ENCODE measurements at regions not wholly inside any gene's neighbourhood (a gene's known extent, or its start where the extent isn't known, plus 50 kb on each side); places are given as distances from the start of the nearest gene placed in this dataset.

- Histone ChIP-seq H3K4me3 (ENCODE audit: insufficient read length, low read depth) (no peak overlapping the region), H3K9ac (ENCODE audit: insufficient read length, low read depth) (no peak overlapping the region), H3K9me3 (ENCODE audit: insufficient read depth, low read length) (no peaks in the 10 kb centered on the region), H3K36me3 (ENCODE audit: insufficient read depth, insufficient read length, low read length) (no peaks in the 10 kb centered on the region), H3K4me1 (ENCODE audit: insufficient read depth, insufficient read length) (no peaks in the 10 kb centered on the region), H3K27me3 (ENCODE audit: insufficient read depth, insufficient read length) (no peaks in the 10 kb centered on the region)
- DNase-seq (ENCODE audit: low read depth, low spot score) = no peak
- TF ChIP-seq SUZ12 (IDR thresholded peaks at IDR 0.05; ENCODE audit: extremely low read depth, insufficient read depth, insufficient read length) (no peak), ZNF274 (IDR thresholded peaks at IDR 0.05; ENCODE audit: low read depth, low read length) (no peak), YY1 (IDR thresholded peaks at IDR 0.05; ENCODE audit: insufficient read depth, insufficient read length) (no peak)
These were observed 434.7 kb upstream of the GRM3 start for GRCh38 chr7:86209036-86209435.

- H3K4me3 ChIP-seq (ENCODE audit: insufficient read length, low read depth) = no peak overlapping the region
- TF ChIP-seq SUZ12 (IDR thresholded peaks at IDR 0.05; ENCODE audit: extremely low read depth, insufficient read depth, insufficient read length) (no peak), ZNF274 (IDR thresholded peaks at IDR 0.05; ENCODE audit: low read depth, low read length) (no peak), YY1 (IDR thresholded peaks at IDR 0.05; ENCODE audit: insufficient read depth, insufficient read length) (no peak)
- no peak for DNase-seq (ENCODE audit: low read depth, low spot score)
- no peak overlapping the region for H3K9ac ChIP-seq (ENCODE audit: insufficient read length, low read depth)
- no peaks in the 10 kb centered on the region for H3K4me1 ChIP-seq (ENCODE audit: insufficient read depth, insufficient read length)
- H3K27me3 ChIP-seq (ENCODE audit: insufficient read depth, insufficient read length) = no peaks in the 10 kb centered on the region
- peaks cover 4% of the 10 kb centered on the region; the same call in 1 of the 2 replicates for H3K9me3 ChIP-seq (ENCODE audit: insufficient read depth, low read length)
- H3K36me3 ChIP-seq (ENCODE audit: insufficient read depth, insufficient read length, low read length) = no peaks in the 10 kb centered on the region
These were observed 436.0 kb upstream of the GRM3 start for GRCh38 chr7:86207740-86208139.

DNA sequence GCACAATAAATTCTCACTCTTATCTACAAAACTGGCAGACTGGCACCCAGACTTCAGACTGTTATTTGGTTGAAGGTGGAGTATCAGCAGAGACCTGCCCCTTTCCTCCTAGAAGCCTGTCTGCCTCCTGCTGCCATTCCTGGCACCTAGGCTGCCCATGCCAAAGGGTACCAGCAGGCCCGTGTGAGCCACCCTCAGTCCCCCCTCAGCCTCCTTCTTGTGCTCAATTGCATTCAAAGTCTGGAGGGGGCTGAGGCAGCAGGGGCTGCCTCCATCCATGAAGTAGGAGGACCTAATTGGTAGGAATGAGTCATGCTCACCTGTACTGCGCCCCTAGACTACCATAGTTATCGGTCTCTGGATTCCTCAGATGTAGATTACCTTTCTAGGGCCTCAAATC, 440.9 kb upstream of the GRM3 start:
- peaks cover 15% of the 10 kb centered on the region; the same call in 1 of the 2 replicates for H3K9me3 ChIP-seq (ENCODE audit: insufficient read depth, low read length)
- no peaks in the 10 kb centered on the region for H3K4me1 ChIP-seq (ENCODE audit: insufficient read depth, insufficient read length)
- no peak overlapping the region for H3K4me3 ChIP-seq (ENCODE audit: insufficient read length, low read depth)
- no peaks in the 10 kb centered on the region for H3K27me3 ChIP-seq (ENCODE audit: insufficient read depth, insufficient read length)
- no peak for DNase-seq (ENCODE audit: low read depth, low spot score)
- no peaks in the 10 kb centered on the region for H3K36me3 ChIP-seq (ENCODE audit: insufficient read depth, insufficient read length, low read length)
- H3K9ac ChIP-seq (ENCODE audit: insufficient read length, low read depth) = no peak overlapping the region
- TF ChIP-seq SUZ12 (IDR thresholded peaks at IDR 0.05; ENCODE audit: extremely low read depth, insufficient read depth, insufficient read length) = no peak
- no peak for TF ChIP-seq YY1 (IDR thresholded peaks at IDR 0.05; ENCODE audit: insufficient read depth, insufficient read length)
- no peak for TF ChIP-seq ZNF274 (IDR thresholded peaks at IDR 0.05; ENCODE audit: low read depth, low read length)

- no peak overlapping the region for H3K9ac ChIP-seq (ENCODE audit: insufficient read length, low read depth)
- H3K9me3 ChIP-seq (ENCODE audit: insufficient read depth, low read length) = peaks cover 15% of the 10 kb centered on the region; the same call in 1 of the 2 replicates
- H3K4me1 ChIP-seq (ENCODE audit: insufficient read depth, insufficient read length) = no peaks in the 10 kb centered on the region
- no peak for DNase-seq (ENCODE audit: low read depth, low spot score)
- H3K4me3 ChIP-seq (ENCODE audit: insufficient read length, low read depth) = no peak overlapping the region
- no peaks in the 10 kb centered on the region for H3K36me3 ChIP-seq (ENCODE audit: insufficient read depth, insufficient read length, low read length)
- no peak for TF ChIP-seq SUZ12 (IDR thresholded peaks at IDR 0.05; ENCODE audit: extremely low read depth, insufficient read depth, insufficient read length)
- no peak for TF ChIP-seq ZNF274 (IDR thresholded peaks at IDR 0.05; ENCODE audit: low read depth, low read length)
- no peak for TF ChIP-seq YY1 (IDR thresholded peaks at IDR 0.05; ENCODE audit: insufficient read depth, insufficient read length)
- H3K27me3 ChIP-seq (ENCODE audit: insufficient read depth, insufficient read length) = no peaks in the 10 kb centered on the region
These were observed 441.9 kb upstream of the GRM3 start for GRCh38 chr7:86201767-86202166.

DNA sequence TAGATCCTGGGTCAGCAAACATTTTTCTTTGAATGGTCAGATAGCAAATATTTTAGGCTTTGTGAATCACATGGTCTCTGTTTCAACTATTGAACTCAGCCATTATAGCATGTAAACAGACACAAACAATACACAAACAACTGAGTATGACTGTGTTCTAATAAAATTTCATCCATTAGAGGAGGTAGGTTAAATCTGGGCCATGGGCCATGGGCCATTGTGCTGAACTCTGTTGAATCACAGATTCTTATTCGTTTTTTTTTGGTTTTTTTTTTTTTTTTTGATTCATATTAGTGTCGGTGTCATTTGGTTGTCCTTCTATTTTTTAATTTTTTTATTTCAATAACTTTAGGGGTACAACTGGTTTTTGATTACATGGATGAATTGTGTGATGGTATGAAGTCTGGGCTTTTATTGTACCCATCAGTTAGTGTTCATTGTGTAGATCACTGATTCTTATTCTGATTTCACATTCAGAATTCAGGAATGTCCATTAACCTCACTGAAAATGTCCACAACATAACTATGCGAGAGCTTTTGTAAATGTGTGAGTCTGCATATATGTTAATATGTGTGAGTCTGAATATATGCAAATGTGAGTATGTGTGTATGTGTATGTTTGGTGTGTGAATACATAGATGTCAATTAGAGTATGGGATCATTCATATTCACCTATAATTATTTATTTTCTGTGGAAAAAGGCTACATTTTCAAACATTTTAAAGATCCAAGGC, 443.7 kb upstream of the GRM3 start:
- no peak overlapping the region for H3K4me3 ChIP-seq (ENCODE audit: insufficient read length, low read depth)
- no peaks in the 10 kb centered on the region for H3K27me3 ChIP-seq (ENCODE audit: insufficient read depth, insufficient read length)
- no peak for TF ChIP-seq ZNF274 (IDR thresholded peaks at IDR 0.05; ENCODE audit: low read depth, low read length)
- TF ChIP-seq SUZ12 (IDR thresholded peaks at IDR 0.05; ENCODE audit: extremely low read depth, insufficient read depth, insufficient read length) = no peak
- TF ChIP-seq YY1 (IDR thresholded peaks at IDR 0.05; ENCODE audit: insufficient read depth, insufficient read length) = no peak
- DNase-seq (ENCODE audit: low read depth, low spot score) = no peak
- no peaks in the 10 kb centered on the region for H3K36me3 ChIP-seq (ENCODE audit: insufficient read depth, insufficient read length, low read length)
- H3K9ac ChIP-seq (ENCODE audit: insufficient read length, low read depth) = no peak overlapping the region
- H3K4me1 ChIP-seq (ENCODE audit: insufficient read depth, insufficient read length) = no peaks in the 10 kb centered on the region
- H3K9me3 ChIP-seq (ENCODE audit: insufficient read depth, low read length) = peaks cover 15% of the 10 kb centered on the region; the same call in 1 of the 2 replicates

- H3K9me3 ChIP-seq (ENCODE audit: insufficient read depth, low read length) = no peaks in the 10 kb centered on the region
- no peak for TF ChIP-seq ZNF274 (IDR thresholded peaks at IDR 0.05; ENCODE audit: low read depth, low read length)
- TF ChIP-seq YY1 (IDR thresholded peaks at IDR 0.05; ENCODE audit: insufficient read depth, insufficient read length) = no peak
- TF ChIP-seq SUZ12 (IDR thresholded peaks at IDR 0.05; ENCODE audit: extremely low read depth, insufficient read depth, insufficient read length) = no peak
- H3K9ac ChIP-seq (ENCODE audit: insufficient read length, low read depth) = no peak overlapping the region
- H3K36me3 ChIP-seq (ENCODE audit: insufficient read depth, insufficient read length, low read length) = no peaks in the 10 kb centered on the region
- no peaks in the 10 kb centered on the region for H3K27me3 ChIP-seq (ENCODE audit: insufficient read depth, insufficient read length)
- no peak overlapping the region for H3K4me3 ChIP-seq (ENCODE audit: insufficient read length, low read depth)
- no peak for DNase-seq (ENCODE audit: low read depth, low spot score)
- no peaks in the 10 kb centered on the region for H3K4me1 ChIP-seq (ENCODE audit: insufficient read depth, insufficient read length)
These were observed 453.4 kb upstream of the GRM3 start for GRCh38 chr7:86190351-86190750.

DNA sequence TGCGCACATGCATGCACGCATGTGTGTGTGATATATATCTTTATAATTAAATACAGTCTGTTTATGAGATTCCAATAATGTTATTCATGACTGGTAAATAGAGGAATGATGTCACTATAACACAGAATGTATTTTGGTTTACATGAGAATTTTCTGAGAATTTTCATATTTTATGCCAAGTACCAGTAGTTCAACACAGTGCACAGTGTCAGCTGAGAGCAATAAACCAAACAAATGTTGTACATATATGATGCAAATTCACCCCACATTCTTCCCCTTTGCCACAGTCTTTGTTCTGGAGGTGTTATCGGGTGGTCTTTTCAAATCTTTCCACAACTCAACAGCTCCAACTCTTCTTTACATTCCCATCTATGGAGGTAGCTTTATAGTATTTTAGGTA, 462.2 kb upstream of the GRM3 start:
- H3K9me3 ChIP-seq (ENCODE audit: insufficient read depth, low read length) = no peaks in the 10 kb centered on the region
- no peaks in the 10 kb centered on the region for H3K4me1 ChIP-seq (ENCODE audit: insufficient read depth, insufficient read length)
- no peak overlapping the region for H3K4me3 ChIP-seq (ENCODE audit: insufficient read length, low read depth)
- no peak for DNase-seq (ENCODE audit: low read depth, low spot score)
- H3K27me3 ChIP-seq (ENCODE audit: insufficient read depth, insufficient read length) = no peaks in the 10 kb centered on the region
- no peak overlapping the region for H3K9ac ChIP-seq (ENCODE audit: insufficient read length, low read depth)
- H3K36me3 ChIP-seq (ENCODE audit: insufficient read depth, insufficient read length, low read length) = no peaks in the 10 kb centered on the region
- TF ChIP-seq ZNF274 (IDR thresholded peaks at IDR 0.05; ENCODE audit: low read depth, low read length) = no peak
- TF ChIP-seq YY1 (IDR thresholded peaks at IDR 0.05; ENCODE audit: insufficient read depth, insufficient read length) = no peak
- no peak for TF ChIP-seq SUZ12 (IDR thresholded peaks at IDR 0.05; ENCODE audit: extremely low read depth, insufficient read depth, insufficient read length)
